ENCODE measurements at regions not wholly inside any gene's neighbourhood (a gene's known extent, or its start where the extent isn't known, plus 50 kb on each side); places are given as distances from the start of the nearest gene placed in this dataset.

GRCh38 chr5:87572611-87573010, 159.9 kb upstream of the CCNH start:
- intact Hi-C loops (cut with DNase I) = no loop called here
- ATAC-seq (ENCODE audit: low FRiP score) (no peak), DNase-seq (no peak)
- Histone ChIP-seq H3K27me3 (ENCODE audit: control insufficient read depth in 1 of 2, insufficient read depth in 2 of 2, low read length in 1 of 2) (no peaks in the 10 kb centered on the region), H3K4me3 (ENCODE audit: low read length in 2 of 2) (no peak overlapping the region), H3K27ac (ENCODE audit: low read depth in 1 of 2, low read length in 2 of 2) (no peak overlapping the region), H3K9me3 (ENCODE audit: control insufficient read depth, low read length) (no peaks in the 10 kb centered on the region), H3K4me1 (ENCODE audit: control insufficient read depth in 1 of 2, insufficient read depth in 2 of 2, low read length in 2 of 2) (no peaks in the 10 kb centered on the region), H3K36me3 (ENCODE audit: control insufficient read depth in 1 of 2, insufficient read depth in 2 of 2, low read length in 1 of 2) (no peaks in the 10 kb centered on the region)
- 95 to 97% methylated on average over 8 of the region's 8 CpGs for WGBS, 2 donors

GRCh38 chr5:87572090-87572489, 159.4 kb upstream of the CCNH start:
- no peak for ATAC-seq (ENCODE audit: low FRiP score)

DNA sequence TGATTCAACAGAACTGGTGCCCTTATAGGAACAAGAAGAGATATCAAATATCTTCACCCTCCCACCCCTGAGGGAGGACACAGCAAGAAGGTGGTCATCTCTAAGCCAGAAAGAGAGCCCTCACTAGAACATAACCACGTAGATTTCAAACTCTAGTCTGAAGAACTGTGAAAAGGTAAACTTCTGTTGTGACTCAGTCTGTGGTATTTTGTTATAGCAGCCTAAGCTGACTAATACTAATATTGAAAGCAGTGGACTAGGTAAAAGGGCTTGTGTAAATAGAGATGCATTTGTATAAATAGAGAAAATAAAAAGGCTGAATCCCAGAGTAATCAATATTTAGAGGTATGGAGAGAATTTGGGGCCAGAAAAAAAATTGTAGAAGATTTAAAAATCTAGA, 157.6 kb upstream of the CCNH start:
- Histone ChIP-seq H3K4me3 (ENCODE audit: low read length in 2 of 2) (no peak overlapping the region), H3K36me3 (ENCODE audit: control insufficient read depth in 1 of 2, insufficient read depth in 2 of 2, low read length in 1 of 2) (no peaks in the 10 kb centered on the region), H3K27me3 (ENCODE audit: control insufficient read depth in 1 of 2, insufficient read depth in 2 of 2, low read length in 1 of 2) (no peaks in the 10 kb centered on the region), H3K4me1 (ENCODE audit: control insufficient read depth in 1 of 2, insufficient read depth in 2 of 2, low read length in 2 of 2) (no peaks in the 10 kb centered on the region), H3K9me3 (ENCODE audit: control insufficient read depth, low read length) (no peaks in the 10 kb centered on the region), H3K27ac (ENCODE audit: low read depth in 1 of 2, low read length in 2 of 2) (no peak overlapping the region)
- 70 to 79% methylated on average over 1 of the region's 1 CpG for WGBS, 2 donors
- ATAC-seq (ENCODE audit: low FRiP score) (no peak), DNase-seq (no peak)
- intact Hi-C loops (cut with DNase I) = no loop called here

More at GRCh38 chr5:87572090-87572489, 159.4 kb upstream of the CCNH start:
- no peak for DNase-seq
- 69 to 71% methylated on average over 2 of the region's 2 CpGs for WGBS, 2 donors
- Histone ChIP-seq H3K27ac (ENCODE audit: low read depth in 1 of 2, low read length in 2 of 2) (no peak overlapping the region), H3K9me3 (ENCODE audit: control insufficient read depth, low read length) (no peaks in the 10 kb centered on the region), H3K4me1 (ENCODE audit: control insufficient read depth in 1 of 2, insufficient read depth in 2 of 2, low read length in 2 of 2) (no peaks in the 10 kb centered on the region), H3K27me3 (ENCODE audit: control insufficient read depth in 1 of 2, insufficient read depth in 2 of 2, low read length in 1 of 2) (no peaks in the 10 kb centered on the region), H3K4me3 (ENCODE audit: low read length in 2 of 2) (no peak overlapping the region), H3K36me3 (ENCODE audit: control insufficient read depth in 1 of 2, insufficient read depth in 2 of 2, low read length in 1 of 2) (no peaks in the 10 kb centered on the region)
- intact Hi-C loops (cut with DNase I) = no loop called here

GRCh38 chr5:87562068-87562467, 149.3 kb upstream of the CCNH start:
- ATAC-seq (ENCODE audit: low FRiP score) = no peak
- intact Hi-C loops (cut with DNase I) = no loop called here

DNA sequence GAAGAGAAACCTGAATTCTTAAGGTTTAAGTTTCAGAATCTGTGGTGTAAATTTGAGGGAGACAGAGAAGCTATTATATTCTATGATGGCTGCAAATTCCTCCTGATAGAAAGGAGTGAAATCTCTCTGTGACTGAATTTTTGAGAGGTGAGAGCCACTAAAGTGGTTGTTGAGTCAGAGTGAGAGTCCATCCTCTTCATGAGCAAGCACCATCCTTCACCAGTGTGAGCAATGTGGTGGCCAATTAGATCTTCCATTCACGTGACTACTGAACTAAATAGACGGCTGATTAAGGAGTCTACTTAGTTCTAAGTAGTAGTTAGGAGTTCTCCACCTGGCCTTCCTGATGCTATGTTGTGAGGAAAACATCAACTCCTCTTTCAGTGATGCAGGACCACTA, 147.8 kb upstream of the CCNH start:
- DNase-seq (no peak), ATAC-seq (ENCODE audit: low FRiP score) (no peak)
- 76 to 84% methylated on average over 2 of the region's 2 CpGs for WGBS, 2 donors
- H3K9me3 ChIP-seq (ENCODE audit: control insufficient read depth, low read length) = peaks cover 2% of the 10 kb centered on the region
- H3K4me1 ChIP-seq (ENCODE audit: control insufficient read depth in 1 of 2, insufficient read depth in 2 of 2, low read length in 2 of 2) = no peaks in the 10 kb centered on the region
- H3K27ac ChIP-seq (ENCODE audit: low read depth in 1 of 2, low read length in 2 of 2) = no peak overlapping the region
- no peaks in the 10 kb centered on the region for H3K36me3 ChIP-seq (ENCODE audit: control insufficient read depth in 1 of 2, insufficient read depth in 2 of 2, low read length in 1 of 2)
- H3K27me3 ChIP-seq (ENCODE audit: control insufficient read depth in 1 of 2, insufficient read depth in 2 of 2, low read length in 1 of 2) = no peaks in the 10 kb centered on the region
- no peak overlapping the region for H3K4me3 ChIP-seq (ENCODE audit: low read length in 2 of 2)
- intact Hi-C loops (cut with DNase I) = no loop called here

More at GRCh38 chr5:87562068-87562467, 149.3 kb upstream of the CCNH start:
- H3K27ac ChIP-seq (ENCODE audit: low read depth in 1 of 2, low read length in 2 of 2) = no peak overlapping the region
- 89 to 96% methylated on average over 1 of the region's 1 CpG for WGBS, 2 donors
- H3K4me1 ChIP-seq (ENCODE audit: control insufficient read depth in 1 of 2, insufficient read depth in 2 of 2, low read length in 2 of 2) = no peaks in the 10 kb centered on the region
- no peak for DNase-seq
- H3K27me3 ChIP-seq (ENCODE audit: control insufficient read depth in 1 of 2, insufficient read depth in 2 of 2, low read length in 1 of 2) = no peaks in the 10 kb centered on the region
- no peaks in the 10 kb centered on the region for H3K9me3 ChIP-seq (ENCODE audit: control insufficient read depth, low read length)
- H3K36me3 ChIP-seq (ENCODE audit: control insufficient read depth in 1 of 2, insufficient read depth in 2 of 2, low read length in 1 of 2) = no peaks in the 10 kb centered on the region
- no peak overlapping the region for H3K4me3 ChIP-seq (ENCODE audit: low read length in 2 of 2)

DNA sequence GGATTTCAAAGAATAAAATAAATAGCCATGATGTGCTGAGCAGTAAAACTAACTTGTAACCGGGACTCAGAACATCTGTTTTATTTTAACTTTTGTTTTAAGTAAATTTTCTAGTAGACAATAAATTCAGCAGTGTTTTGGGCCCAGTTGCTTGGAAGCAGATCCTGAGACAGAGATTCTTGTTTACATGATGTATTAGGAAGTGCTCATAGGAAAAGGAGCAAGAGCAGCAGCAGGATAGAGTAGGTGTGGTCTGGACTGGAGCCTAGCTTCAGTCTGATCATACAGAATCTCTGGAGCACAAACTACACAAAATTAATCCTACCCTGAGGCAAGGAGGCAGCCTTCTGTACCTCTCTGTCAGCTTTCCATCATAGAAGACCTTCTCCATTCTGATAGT, 139.2 kb upstream of the CCNH start:
- ATAC-seq (ENCODE audit: low FRiP score) = no peak
- Histone ChIP-seq H3K27me3 (ENCODE audit: control insufficient read depth in 1 of 2, insufficient read depth in 2 of 2, low read length in 1 of 2) (no peaks in the 10 kb centered on the region), H3K9me3 (ENCODE audit: control insufficient read depth, low read length) (peaks cover 2% of the 10 kb centered on the region), H3K27ac (ENCODE audit: low read depth in 1 of 2, low read length in 2 of 2) (no peak overlapping the region), H3K4me3 (ENCODE audit: low read length in 2 of 2) (no peak overlapping the region), H3K4me1 (ENCODE audit: control insufficient read depth in 1 of 2, insufficient read depth in 2 of 2, low read length in 2 of 2) (no peaks in the 10 kb centered on the region), H3K36me3 (ENCODE audit: control insufficient read depth in 1 of 2, insufficient read depth in 2 of 2, low read length in 1 of 2) (no peaks in the 10 kb centered on the region)
- intact Hi-C loops (cut with DNase I) = no loop called here
- WGBS, 2 donors = 21 to 29% methylated on average over 1 of the region's 1 CpG
- no peak for DNase-seq

GRCh38 chr5:87541676-87542075, 128.9 kb upstream of the CCNH start:
- DNase-seq (no peak), ATAC-seq (ENCODE audit: low FRiP score) (no peak)
- Histone ChIP-seq H3K27me3 (ENCODE audit: control insufficient read depth in 1 of 2, insufficient read depth in 2 of 2, low read length in 1 of 2) (no peaks in the 10 kb centered on the region), H3K9me3 (ENCODE audit: control insufficient read depth, low read length) (no peaks in the 10 kb centered on the region), H3K4me3 (ENCODE audit: low read length in 2 of 2) (no peak overlapping the region), H3K27ac (ENCODE audit: low read depth in 1 of 2, low read length in 2 of 2) (no peak overlapping the region), H3K36me3 (ENCODE audit: control insufficient read depth in 1 of 2, insufficient read depth in 2 of 2, low read length in 1 of 2) (no peaks in the 10 kb centered on the region), H3K4me1 (ENCODE audit: control insufficient read depth in 1 of 2, insufficient read depth in 2 of 2, low read length in 2 of 2) (no peaks in the 10 kb centered on the region)
- intact Hi-C loops (cut with DNase I) = no loop called here
- 76 to 78% methylated on average over 5 of the region's 5 CpGs for WGBS, 2 donors

- DNase-seq (peak in 1 of 2 donors; percentile 56), ATAC-seq (ENCODE audit: low FRiP score) (peak; percentile 62)
- WGBS, 2 donors = 37 to 42% methylated on average over 1 of the region's 1 CpG
- H3K36me3 ChIP-seq (ENCODE audit: control insufficient read depth in 1 of 2, insufficient read depth in 2 of 2, low read length in 1 of 2) = no peaks in the 10 kb centered on the region
- no peaks in the 10 kb centered on the region for H3K27me3 ChIP-seq (ENCODE audit: control insufficient read depth in 1 of 2, insufficient read depth in 2 of 2, low read length in 1 of 2)
- no peaks in the 10 kb centered on the region for H3K9me3 ChIP-seq (ENCODE audit: control insufficient read depth, low read length)
- intact Hi-C loops (cut with DNase I) = no loop called here
- H3K27ac ChIP-seq (ENCODE audit: low read depth in 1 of 2, low read length in 2 of 2) = no peak overlapping the region
- no peak overlapping the region for H3K4me3 ChIP-seq (ENCODE audit: low read length in 2 of 2)
- H3K4me1 ChIP-seq (ENCODE audit: control insufficient read depth in 1 of 2, insufficient read depth in 2 of 2, low read length in 2 of 2) = no peaks in the 10 kb centered on the region
These were observed 128.3 kb upstream of the CCNH start for GRCh38 chr5:87541033-87541432.

GRCh38 chr5:87539839-87540238, 127.1 kb upstream of the CCNH start:
- intact Hi-C loops (cut with DNase I) = no loop called here
- no peaks in the 10 kb centered on the region for H3K9me3 ChIP-seq (ENCODE audit: control insufficient read depth, low read length)
- DNase-seq (no peak), ATAC-seq (ENCODE audit: low FRiP score) (no peak)
- no peaks in the 10 kb centered on the region for H3K27me3 ChIP-seq (ENCODE audit: control insufficient read depth in 1 of 2, insufficient read depth in 2 of 2, low read length in 1 of 2)
- 76 to 91% methylated on average over 1 of the region's 1 CpG for WGBS, 2 donors
- H3K36me3 ChIP-seq (ENCODE audit: control insufficient read depth in 1 of 2, insufficient read depth in 2 of 2, low read length in 1 of 2) = no peaks in the 10 kb centered on the region
- H3K27ac ChIP-seq (ENCODE audit: low read depth in 1 of 2, low read length in 2 of 2) = no peak overlapping the region
- H3K4me3 ChIP-seq (ENCODE audit: low read length in 2 of 2) = no peak overlapping the region
- no peaks in the 10 kb centered on the region for H3K4me1 ChIP-seq (ENCODE audit: control insufficient read depth in 1 of 2, insufficient read depth in 2 of 2, low read length in 2 of 2)
